Neural cell (in vitro differentiated cells): ENCODE measurements at regions not wholly inside any gene's neighbourhood (a gene's known extent, or its start where the extent isn't known, plus 50 kb on each side); places are given as distances from the start of the nearest gene placed in this dataset.

ENCODE experiments used
- H2AFZ ChIP-seq: fragments of 200-600, 300-800 bp; sonication (generic), shearing (Covaris generic); 2 replicates; pipeline ENCODE4 v1.6.0; 2014; ENCODE audit warnings: low read depth, mild to moderate bottlenecking, antibody characterized with exemption, low read length, moderate library complexity
- H3F3A ChIP-seq: fragments of 200-600 bp; shearing (Covaris generic); 2 replicates; pipeline ENCODE4 v1.6.1; 2016; ENCODE audit warnings: mild to moderate bottlenecking, moderate library complexity, mixed read lengths, antibody characterized with exemption, low read length; ENCODE audit not compliant: insufficient read depth, poor library complexity, severe bottlenecking
- H3K27ac ChIP-seq: fragments of 200-600, 300-800 bp; sonication (generic), shearing (Covaris generic); 2 replicates; pipeline ENCODE4 v1.5.1; 2014; ENCODE audit warnings: mild to moderate bottlenecking, low read length, moderate library complexity
- H3K27me3 ChIP-seq: fragments of 300-800, 200-600 bp; sonication (generic), shearing (Covaris generic); 2 replicates; pipeline ENCODE4 v1.6.0; 2014; ENCODE audit warnings: mild to moderate bottlenecking, low read depth, low read length, moderate library complexity; ENCODE audit not compliant: insufficient read depth
- H3K36me3 ChIP-seq: fragments of 300-800, 200-600 bp; sonication (generic), shearing (Covaris generic); 2 replicates; pipeline ENCODE4 v1.5.1; 2014; ENCODE audit warnings: mild to moderate bottlenecking, antibody characterized with exemption, low read length, moderate library complexity; ENCODE audit not compliant: insufficient read depth
- H3K4me2 ChIP-seq: fragments of 300-800, 200-600 bp; sonication (generic), shearing (Covaris generic); 2 replicates; pipeline ENCODE4 v1.6.0; 2014; ENCODE audit warnings: mild to moderate bottlenecking, low read length
- H3K4me3 ChIP-seq: fragments of 300-800, 200-600 bp; sonication (generic), shearing (Covaris generic); 2 replicates; pipeline ENCODE4 v1.5.1; 2014; ENCODE audit warnings: mild to moderate bottlenecking, low read length, moderate library complexity
- H3K79me2 ChIP-seq: fragments of 200-600 bp; shearing (Covaris generic); replicated peaks from 2 replicates; pipeline ENCODE4 v1.6.0; 2014; ENCODE audit warnings: mild to moderate bottlenecking, low read length, moderate library complexity; ENCODE audit not compliant: insufficient read depth
- H3K9ac ChIP-seq: fragments of 300-800, 200-600 bp; sonication (generic), shearing (Covaris generic); 2 replicates; pipeline ENCODE4 v1.6.1; 2016; ENCODE audit warnings: mild to moderate bottlenecking, low read length, mixed read lengths
- H3K9me2 ChIP-seq: fragments of 200-600 bp; shearing (Covaris generic); 2 replicates; pipeline ENCODE4 v1.6.1; 2016; ENCODE audit warnings: mild to moderate bottlenecking, low read length, mixed read lengths; ENCODE audit not compliant: insufficient read depth
- H3K9me3 ChIP-seq: fragments of 200-600, 300-800 bp; sonication (generic), shearing (Covaris generic); 2 replicates; pipeline ENCODE4 v1.6.1; 2016; ENCODE audit warnings: mild to moderate bottlenecking, mixed run types, low read length, moderate library complexity, mixed read lengths
- H4K20me1 ChIP-seq: fragments of 200-600 bp; shearing (Covaris generic); 2 replicates; pipeline ENCODE4 v1.6.1; 2016; ENCODE audit warnings: mild to moderate bottlenecking, mixed run types; ENCODE audit not compliant: insufficient read depth
- CTCF ChIP-seq: fragments of 450-650 bp; IDR thresholded peaks from 2 replicates; pipeline ENCODE4 v1.5.1; 2014; ENCODE audit warnings: antibody characterized with exemption, mild to moderate bottlenecking, moderate library complexity; ENCODE audit not compliant: poor library complexity, severe bottlenecking
- EP300 ChIP-seq: fragments of 450-650 bp; conservative IDR thresholded peaks from 2 replicates; pipeline ENCODE4 v1.6.1; 2014; ENCODE audit warnings: antibody characterized with exemption, mild to moderate bottlenecking, moderate library complexity; ENCODE audit not compliant: poor library complexity, severe bottlenecking
- EZH2 ChIP-seq: fragments of 200-600, 300-800 bp; shearing (Covaris generic), sonication (generic); IDR thresholded peaks from 2 replicates; pipeline ENCODE4 v1.6.1; 2014; ENCODE audit warnings: antibody characterized with exemption, low read length, borderline replicate concordance, mild to moderate bottlenecking; ENCODE audit not compliant: insufficient read depth, poor library complexity, severe bottlenecking
- MXI1 ChIP-seq: fragments of 450-650 bp; conservative IDR thresholded peaks from 2 replicates; pipeline ENCODE4 v1.6.1; 2014; ENCODE audit warnings: antibody characterized with exemption, mild to moderate bottlenecking; ENCODE audit not compliant: poor library complexity, severe bottlenecking
- POLR2AphosphoS5 ChIP-seq: IDR thresholded peaks from 2 replicates; pipeline ENCODE4 v1.6.1; 2012
- RAD21 ChIP-seq: fragments of 450-650 bp; conservative IDR thresholded peaks from 2 replicates; pipeline ENCODE4 v1.6.1; 2014; ENCODE audit warnings: antibody characterized with exemption, mild to moderate bottlenecking, moderate library complexity
- REST ChIP-seq: IDR thresholded peaks from 2 replicates; pipeline ENCODE4 v1.6.1; 2012; ENCODE audit warnings: borderline replicate concordance
- SMC3 ChIP-seq: fragments of 450-650 bp; conservative IDR thresholded peaks from 2 replicates; pipeline ENCODE4 v1.6.1; 2014; ENCODE audit warnings: antibody characterized with exemption, mild to moderate bottlenecking, moderate library complexity; ENCODE audit not compliant: poor library complexity
- TAF1 ChIP-seq: IDR thresholded peaks from 2 replicates; pipeline ENCODE4 v1.6.1; 2012; ENCODE audit warnings: low read depth

- Histone ChIP-seq H3K27ac (no peak overlapping the region), H4K20me1 (no peaks in the 10 kb centered on the region), H3K79me2 (no peaks in the 10 kb centered on the region), H3F3A (no peaks in the 10 kb centered on the region), H2AFZ (no peak overlapping the region), H3K9me3 (no peaks in the 10 kb centered on the region), H3K4me2 (no peak overlapping the region), H3K9ac (no peak overlapping the region), H3K9me2 (no peaks in the 10 kb centered on the region), H3K4me3 (no peak overlapping the region), H3K36me3 (no peaks in the 10 kb centered on the region), H3K27me3 (no peaks in the 10 kb centered on the region)
- TF ChIP-seq EZH2 (no peak), SMC3 (no peak), RAD21 (no peak), CTCF (no peak), POLR2AphosphoS5 (no peak), EP300 (no peak), MXI1 (no peak), TAF1 (no peak)
These were observed 540.4 kb upstream of the NBEA start for GRCh38 chr13:34401696-34402095.

- H3K27me3 ChIP-seq: no peaks in the 10 kb centered on the region
- H3K79me2 ChIP-seq: no peaks in the 10 kb centered on the region
- H3K4me2 ChIP-seq: no peak overlapping the region
- no peaks in the 10 kb centered on the region for H3K9me2 ChIP-seq
- TF ChIP-seq RAD21: no peak
- no peak for TF ChIP-seq SMC3
- TF ChIP-seq EZH2: no peak
- no peak for TF ChIP-seq POLR2AphosphoS5
- TF ChIP-seq CTCF: no peak
- no peak for TF ChIP-seq REST
- no peak for TF ChIP-seq MXI1
- no peak for TF ChIP-seq EP300
- H3K9me3 ChIP-seq: no peaks in the 10 kb centered on the region
- no peaks in the 10 kb centered on the region for H3K36me3 ChIP-seq
- H3K27ac ChIP-seq: no peak overlapping the region
- H3F3A ChIP-seq: no peaks in the 10 kb centered on the region
- H3K4me3 ChIP-seq: no peak overlapping the region
- no peak overlapping the region for H2AFZ ChIP-seq
- no peaks in the 10 kb centered on the region for H4K20me1 ChIP-seq
- no peak overlapping the region for H3K9ac ChIP-seq
These were observed 536.5 kb upstream of the NBEA start for GRCh38 chr13:34405410-34406181.
